Gastroesophageal sphincter (tissue), 4 donors: ENCODE measurements at regions not wholly inside any gene's neighbourhood (a gene's known extent, or its start where the extent isn't known, plus 50 kb on each side); places are given as distances from the start of the nearest gene placed in this dataset.

Experiments used
- ATAC-seq: fragments of 150-250 bp; one replicate; pipeline ENCODE4 v1.9.1; 2016; ENCODE audit warnings: mild to moderate bottlenecking, moderate library complexity
- H3K27ac ChIP-seq, 4 donors: fragments of 200-600 bp; sonication (generic) in 3 of 4; 1 replicate in 3 of 4; 2 replicates in 1 of 4; pipeline ENCODE4 v1.5.1; 2016 to 2019
- H3K27me3 ChIP-seq: fragments of 200-600 bp; sonication (generic); one replicate; pipeline ENCODE4 v1.5.1; 2019
- H3K36me3 ChIP-seq, 2 donors: fragments of 200-600 bp; sonication (generic); one replicate each; pipeline ENCODE4 v1.5.1; 2019; ENCODE audit warnings: control low read depth in 1 of 2
- H3K4me1 ChIP-seq, 3 donors: fragments of 200-600 bp; sonication (generic); 1 replicate in 2 of 3; 2 replicates in 1 of 3; pipeline ENCODE4 v1.5.1; 2016 to 2019; ENCODE audit warnings: control low read depth in 2 of 3
- H3K4me3 ChIP-seq, 2 donors: fragments of 200-600 bp; sonication (generic); one replicate each; pipeline ENCODE4 v1.5.1; 2019; ENCODE audit warnings: mild to moderate bottlenecking in 1 of 2, moderate library complexity in 1 of 2
- H3K9me3 ChIP-seq, 3 donors: fragments of 200-600 bp; sonication (generic); one replicate each; pipeline ENCODE4 v1.5.1; 2017 to 2019; ENCODE audit warnings: control low read depth in 2 of 3
- CTCF ChIP-seq, 4 experiments: fragments of 200-600 bp in 2 of 4; fragments of 450-650 bp in 2 of 4; sonication (generic) in 1 of 4; IDR thresholded peaks; one replicate each; pipeline ENCODE4 v1.5.1; 2017 to 2019; ENCODE audit warnings: antibody characterized with exemption in 4 of 4, mild to moderate bottlenecking in 2 of 4, moderate library complexity in 2 of 4
- EP300 ChIP-seq: sonication (generic); formaldehyde crosslinking; IDR thresholded peaks from one replicate; pipeline ENCODE4 v1.6.1; 2017; ENCODE audit warnings: antibody characterized with exemption, mild to moderate bottlenecking
- POLR2A ChIP-seq, 2 donors: fragments of 450-650 bp; IDR thresholded peaks; one replicate each; pipeline ENCODE4 v1.6.1; 2017; ENCODE audit warnings: antibody characterized with exemption in 2 of 2, mild to moderate bottlenecking in 2 of 2, moderate library complexity in 1 of 2
- POLR2AphosphoS5 ChIP-seq: sonication (generic); formaldehyde crosslinking; IDR thresholded peaks from one replicate; pipeline ENCODE4 v1.6.1; 2017; ENCODE audit warnings: antibody characterized with exemption
- WGBS, 2 donors: methylation state at CpG; one replicate each; pipeline ENCODE4 v1.1.5; 2018; ENCODE audit warnings: low coverage in 1 of 2; 5-methylcytosine and 5-hydroxymethylcytosine counted together

- Histone ChIP-seq H3K36me3 (no peaks in the 10 kb centered on the region), H3K4me3 (no peak overlapping the region), H3K27ac (no peak overlapping the region), H3K9me3 (no peaks in the 10 kb centered on the region), H3K4me1 (peaks cover 0 to 2% (median 0%) of the 10 kb centered on the region in 3 donors), H3K27me3 (no peaks in the 10 kb centered on the region)
- 77 to 79% methylated on average over 5 to 6 of the region's 6 CpGs for WGBS, 2 donors
- ATAC-seq: no peak
- TF ChIP-seq POLR2AphosphoS5: no peak
These were observed 59.7 kb upstream of the TIAM1 start for GRCh38 chr21:31403596-31404333.

GRCh38 chr21:31399591-31399990 is 55.5 kb upstream of the TIAM1 start:
- 91 to 96% methylated on average over 2 of the region's 2 CpGs for WGBS, 2 donors
- Histone ChIP-seq H3K4me1 (no peaks in the 10 kb centered on the region), H3K9me3 (no peaks in the 10 kb centered on the region), H3K27ac (no peak overlapping the region), H3K27me3 (no peaks in the 10 kb centered on the region), H3K4me3 (no peak overlapping the region), H3K36me3 (no peaks in the 10 kb centered on the region)
- no peak for ATAC-seq
- TF ChIP-seq POLR2A (IDR thresholded peaks at IDR 0.05) (no peak), EP300 (no peak), POLR2AphosphoS5 (no peak), CTCF (IDR thresholded peaks at IDR 0.05) (no peak)

- no peaks in the 10 kb centered on the region for H3K9me3 ChIP-seq
- H3K36me3 ChIP-seq: no peaks in the 10 kb centered on the region
- WGBS, 2 donors: 54 to 83% methylated on average over 3 to 5 of the region's 5 CpGs
- no peak overlapping the region for H3K4me3 ChIP-seq
- H3K27ac ChIP-seq: no peak overlapping the region
- H3K27me3 ChIP-seq: peaks cover under 1% of the 10 kb centered on the region
- H3K4me1 ChIP-seq: no peaks in the 10 kb centered on the region
- no peak for TF ChIP-seq POLR2A (IDR thresholded peaks at IDR 0.05)
- no peak for TF ChIP-seq EP300
- TF ChIP-seq POLR2AphosphoS5: no peak
- no peak for TF ChIP-seq CTCF (IDR thresholded peaks at IDR 0.05)
- ATAC-seq: no peak
These were observed 54.5 kb upstream of the TIAM1 start for GRCh38 chr21:31398574-31398973.

- TF ChIP-seq POLR2A (IDR thresholded peaks at IDR 0.05) (no peak), EP300 (no peak), CTCF (IDR thresholded peaks at IDR 0.05) (no peak), POLR2AphosphoS5 (no peak)
- ATAC-seq: no peak
- 54 to 56% methylated on average over 1 of the region's 1 CpG for WGBS, 2 donors
These were observed 53.9 kb upstream of the TIAM1 start for GRCh38 chr21:31397939-31398338.

GRCh38 chr21:31397515-31397926 is 53.5 kb upstream of the TIAM1 start:
- Histone ChIP-seq H3K9me3 (no peaks in the 10 kb centered on the region), H3K27ac (no peak overlapping the region), H3K27me3 (peaks cover 6% of the 10 kb centered on the region), H3K4me3 (no peak overlapping the region), H3K4me1 (no peaks in the 10 kb centered on the region), H3K36me3 (no peaks in the 10 kb centered on the region)
- no peak for ATAC-seq
- TF ChIP-seq EP300 (no peak), POLR2AphosphoS5 (no peak), CTCF (IDR thresholded peaks at IDR 0.05) (no peak)
- WGBS, 2 donors: 11 to 30% methylated on average over 5 of the region's 5 CpGs

More at GRCh38 chr21:31397939-31398338, 53.9 kb upstream of the TIAM1 start:
- no peak overlapping the region for H3K4me3 ChIP-seq
- no peak overlapping the region for H3K27ac ChIP-seq
- H3K36me3 ChIP-seq: no peaks in the 10 kb centered on the region
- no peaks in the 10 kb centered on the region for H3K4me1 ChIP-seq
- H3K9me3 ChIP-seq: no peaks in the 10 kb centered on the region
- peaks cover 6% of the 10 kb centered on the region for H3K27me3 ChIP-seq
